ENCODE measurements at regions not wholly inside any gene's neighbourhood (a gene's known extent, or its start where the extent isn't known, plus 50 kb on each side); places are given as distances from the start of the nearest gene placed in this dataset.

GRCh38 chr10:90986870-90987269 is 66.0 kb upstream of the ANKRD1 start:
- peaks cover 0 to 38% (median 16%) of the 10 kb centered on the region in 12 donors for H3K4me1 ChIP-seq
- H3K9me3 ChIP-seq = no peaks in the 10 kb centered on the region
- DNase-seq (no peak), ATAC-seq (no peak)
- no peaks in the 10 kb centered on the region for H3K36me3 ChIP-seq
- peak overlapping the region; percentile 1 to 89 (median 78) for H3K27ac ChIP-seq
- intact Hi-C loops (cut with DNase I) = loop anchor here in 5 of 10 donors (1.0 to 10.0 kb wide), 5 partner anchors 55 to 70 kb away; partner anchors contain the start of gene ANKRD1 (in 3 of the 5)
- WGBS, 4 donors = 82 to 96% (median 88%) methylated on average over 2 of the region's 2 CpGs
- H3K27me3 ChIP-seq = no peaks in the 10 kb centered on the region
- no peak for TF ChIP-seq POLR2A (IDR thresholded peaks at IDR 0.05)
- TF ChIP-seq CTCF (IDR thresholded peaks at IDR 0.05) = no peak
- H3K4me3 ChIP-seq = no peak overlapping the region

- 90 to 98% (median 94%) methylated on average over 2 of the region's 2 CpGs for WGBS, 4 donors
- no peak for TF ChIP-seq POLR2A (IDR thresholded peaks at IDR 0.05)
- TF ChIP-seq CTCF (IDR thresholded peaks at IDR 0.05) = no peak
- ATAC-seq (no peak), DNase-seq (no peak)
- H3K27ac ChIP-seq = peak overlapping the region in 6 of 12 donors; percentile 78 to 89 (median 82)
- H3K9me3 ChIP-seq = no peaks in the 10 kb centered on the region
- intact Hi-C loops (cut with DNase I) = loop anchor here in 4 of 10 donors (5.0 to 10.0 kb wide), 4 partner anchors 55 to 70 kb away; partner anchors contain the start of gene ANKRD1 (in 2 of the 4)
- H3K36me3 ChIP-seq = no peaks in the 10 kb centered on the region
- no peaks in the 10 kb centered on the region for H3K27me3 ChIP-seq
- H3K4me3 ChIP-seq = no peak overlapping the region
- H3K4me1 ChIP-seq = peaks cover 0 to 38% (median 16%) of the 10 kb centered on the region in 12 donors
Measured at GRCh38 chr10:90987383-90987782, 66.5 kb upstream of the ANKRD1 start.

GRCh38 chr10:90988024-90988423 is 67.1 kb upstream of the ANKRD1 start:
- TF ChIP-seq POLR2A (IDR thresholded peaks at IDR 0.05) (no peak), CTCF (IDR thresholded peaks at IDR 0.05) (no peak)
- Histone ChIP-seq H3K4me3 (no peak overlapping the region), H3K4me1 (peaks cover 0 to 40% (median 18%) of the 10 kb centered on the region in 12 donors), H3K27ac (peak overlapping the region in 6 of 12 donors; percentile 61 to 89 (median 74)), H3K36me3 (no peaks in the 10 kb centered on the region), H3K27me3 (no peaks in the 10 kb centered on the region), H3K9me3 (no peaks in the 10 kb centered on the region)
- WGBS, 4 donors = 94 to 96% (median 95%) methylated on average over 4 of the region's 4 CpGs
- intact Hi-C loops (cut with DNase I) = loop anchor here in 4 of 10 donors (5.0 to 10.0 kb wide), 4 partner anchors 56 to 71 kb away; partner anchors contain the start of gene ANKRD1 (in 2 of the 4)
- DNase-seq = no peak
- no peak for ATAC-seq

- no peaks in the 10 kb centered on the region for H3K9me3 ChIP-seq
- TF ChIP-seq POLR2A (IDR thresholded peaks at IDR 0.05) (no peak), CTCF (IDR thresholded peaks at IDR 0.05) (no peak)
- H3K4me1 ChIP-seq = peaks cover 0 to 44% (median 18%) of the 10 kb centered on the region in 12 donors
- DNase-seq (peak in 4 of 5 donors; percentile 38 to 58 (median 48)), ATAC-seq (peak; percentile 47 to 68 (median 59))
- 47 to 55% (median 54%) methylated on average over 5 of the region's 5 CpGs for WGBS, 4 donors
- no peak overlapping the region for H3K4me3 ChIP-seq
- H3K27me3 ChIP-seq = no peaks in the 10 kb centered on the region
- H3K27ac ChIP-seq = peak overlapping the region in 10 of 12 donors; percentile 38 to 82 (median 61)
- intact Hi-C loops (cut with DNase I) = loop anchor here in 4 of 10 donors (5.0 to 10.0 kb wide), 4 partner anchors 57 to 72 kb away; partner anchors contain the start of gene ANKRD1 (in 2 of the 4)
- no peaks in the 10 kb centered on the region for H3K36me3 ChIP-seq
Measured at GRCh38 chr10:90988802-90989201, 67.9 kb upstream of the ANKRD1 start.
